Caco-2 (cell line): ENCODE measurements at regions not wholly inside any gene's neighbourhood (a gene's known extent, or its start where the extent isn't known, plus 50 kb on each side); places are given as distances from the start of the nearest gene placed in this dataset.

Experiments
- BruUV-seq: library from RNA; stranded (reverse); fragments of 400-500 nt; replicated peaks from 2 replicates; lab custom pipeline; 2021; lab: Mats Ljungman, UMichigan
- CTCF ChIA-PET: fragments of 300-600 bp; sonication (Branson Sonifier 250); formaldehyde crosslinking; loops from one replicate; lab custom pipeline; 2022; ENCODE audit warnings: antibody characterized with exemption; lab: Charles Lee
- POLR2A ChIA-PET: fragments of 300-600 bp; sonication (Branson Sonifier 250); formaldehyde crosslinking; loops from one replicate; lab custom pipeline; 2022; ENCODE audit warnings: antibody characterized with exemption; lab: Charles Lee
- DNase-seq, 2 experiments: peaks; one replicate each; pipeline versions ENCODE4 v3.0.0 to v3.0.0-alpha.2; 2020 to 2022
- H3K27me3 ChIP-seq: replicated peaks from 2 replicates; pipeline ENCODE4 v1.6.0; 2011; ENCODE audit warnings: low read length; ENCODE audit not compliant: control insufficient read depth, insufficient read depth
- H3K36me3 ChIP-seq: 2 replicates; pipeline ENCODE4 v1.5.1; 2011; ENCODE audit warnings: low read length; ENCODE audit not compliant: control insufficient read depth, insufficient read depth
- H3K4me1 ChIP-seq: fragments of 250-450 bp; sonication (Bioruptor Pico); 2 replicates; pipeline ENCODE4 v1.5.1; 2020; ENCODE audit warnings: mild to moderate bottlenecking
- H3K4me3 ChIP-seq: 2 replicates; pipeline ENCODE4 v1.5.1; 2011; ENCODE audit warnings: low read depth, mild to moderate bottlenecking, control low read depth, low read length
- H3K9me3 ChIP-seq: fragments of 250-450 bp; sonication (Bioruptor Pico); 2 replicates; pipeline ENCODE4 v1.5.1; 2020; ENCODE audit warnings: mild to moderate bottlenecking, moderate library complexity
- H3K27ac Mint-ChIP-seq: one replicate; pipeline ENCODE4 v1.8.0; 2022; ENCODE audit warnings: mixed read lengths; ENCODE audit not compliant: unreplicated experiment
- H3K27me3 Mint-ChIP-seq: one replicate; pipeline ENCODE4 v1.8.0; 2022; ENCODE audit warnings: mixed read lengths; ENCODE audit not compliant: insufficient read depth, unreplicated experiment
- H3K36me3 Mint-ChIP-seq: one replicate; pipeline ENCODE4 v1.8.0; 2022; ENCODE audit warnings: mild to moderate bottlenecking, mixed read lengths; ENCODE audit not compliant: insufficient read depth, unreplicated experiment
- H3K4me1 Mint-ChIP-seq: one replicate; pipeline ENCODE4 v1.8.0; 2022; ENCODE audit warnings: low read depth, mixed read lengths; ENCODE audit not compliant: unreplicated experiment
- H3K4me3 Mint-ChIP-seq: one replicate; pipeline ENCODE4 v1.8.0; 2022; ENCODE audit warnings: mild to moderate bottlenecking, moderate library complexity, mixed read lengths; ENCODE audit not compliant: unreplicated experiment
- H3K9me3 Mint-ChIP-seq: one replicate; pipeline ENCODE4 v1.8.0; 2022; ENCODE audit warnings: mixed read lengths; ENCODE audit not compliant: unreplicated experiment
- CTCF ChIP-seq, 2 experiments: fragments of 200-600 bp in 1 of 2; IDR thresholded peaks; 1 replicate in 1 of 2; 2 replicates in 1 of 2; pipeline versions ENCODE4 v1.5.1 to v1.8.0; 2011 to 2022; ENCODE audit warnings: antibody characterized with exemption in 1 of 2, control low read depth in 1 of 2, inconsistent platforms in 1 of 2, low read depth in 1 of 2, low read length in 1 of 2, mild to moderate bottlenecking in 1 of 2, moderate library complexity in 1 of 2; ENCODE audit not compliant: insufficient read depth in 1 of 2, severe bottlenecking in 1 of 2, unreplicated experiment in 1 of 2
- intact Hi-C: fragments of 100-400 bp; cut with micrococcal nuclease; formaldehyde crosslinking; loops from one replicate; pipeline ENCODE4 v1.10.0; 2022; ENCODE audit not compliant: unreplicated experiment

GRCh38 chr5:155912291-155912690 is 414.7 kb upstream of the SGCD start:
- no peak for TF ChIP-seq CTCF (IDR thresholded peaks at IDR 0.05; ENCODE audit: insufficient read depth in 1 of 2, low read depth in 1 of 2, low read length in 1 of 2, severe bottlenecking in 1 of 2, unreplicated experiment in 1 of 2)
- H3K4me3 ChIP-seq: no peak overlapping the region
- H3K27me3 ChIP-seq: no peaks in the 10 kb centered on the region
- no peaks in the 10 kb centered on the region for H3K36me3 Mint-ChIP-seq
- H3K9me3 Mint-ChIP-seq: no peaks in the 10 kb centered on the region
- BruUV-seq: no TSS peak
- POLR2A ChIA-PET: no interaction called here
- no peak overlapping the region for H3K27ac Mint-ChIP-seq
- H3K4me1 Mint-ChIP-seq: no peaks in the 10 kb centered on the region
- no peaks in the 10 kb centered on the region for H3K36me3 ChIP-seq
- H3K9me3 ChIP-seq: no peaks in the 10 kb centered on the region
- CTCF ChIA-PET: no interaction called here
- H3K27me3 Mint-ChIP-seq: peaks cover 9% of the 10 kb centered on the region
- no peaks in the 10 kb centered on the region for H3K4me1 ChIP-seq
- intact Hi-C loops: no loop called here
- H3K4me3 Mint-ChIP-seq: no peak overlapping the region
- no peak for DNase-seq

DNA sequence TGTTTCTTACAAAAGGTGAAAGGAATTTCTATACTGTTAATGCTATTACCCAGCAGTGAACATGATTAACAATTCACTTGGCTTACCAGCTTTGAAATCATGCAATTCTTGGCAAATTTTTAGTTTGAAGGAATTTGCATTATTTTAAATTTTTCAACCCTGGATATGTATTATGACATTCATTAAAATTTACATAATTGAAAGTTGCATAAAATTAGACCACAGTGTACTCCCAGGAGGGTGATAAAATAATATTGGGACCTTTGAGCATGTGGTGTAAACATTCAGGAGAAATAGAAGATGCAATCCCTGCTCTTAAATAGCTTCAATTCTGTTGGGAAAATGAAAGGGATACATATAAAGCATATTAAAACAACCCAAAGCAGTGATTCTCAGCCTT is 412.2 kb upstream of the SGCD start:
- H3K4me3 Mint-ChIP-seq: no peak overlapping the region
- peaks cover under 1% of the 10 kb centered on the region; the same call in 1 of the 2 replicates for H3K27me3 ChIP-seq
- no peak for TF ChIP-seq CTCF (IDR thresholded peaks at IDR 0.05; ENCODE audit: insufficient read depth in 1 of 2, low read depth in 1 of 2, low read length in 1 of 2, severe bottlenecking in 1 of 2, unreplicated experiment in 1 of 2)
- peaks cover 9% of the 10 kb centered on the region for H3K27me3 Mint-ChIP-seq
- ChIA-PET POLR2A (no interaction called here), CTCF (no interaction called here)
- H3K4me1 ChIP-seq: no peaks in the 10 kb centered on the region
- H3K4me3 ChIP-seq: no peak overlapping the region
- DNase-seq: no peak
- H3K27ac Mint-ChIP-seq: no peak overlapping the region
- no peaks in the 10 kb centered on the region for H3K4me1 Mint-ChIP-seq
- BruUV-seq: no TSS peak
- intact Hi-C loops: no loop called here
- H3K9me3 Mint-ChIP-seq: no peaks in the 10 kb centered on the region
- H3K36me3 Mint-ChIP-seq: no peaks in the 10 kb centered on the region
- H3K9me3 ChIP-seq: no peaks in the 10 kb centered on the region
- no peaks in the 10 kb centered on the region for H3K36me3 ChIP-seq

GRCh38 chr5:155915601-155916000 is 411.4 kb upstream of the SGCD start:
- BruUV-seq: no TSS peak
- DNase-seq: no peak
- no peaks in the 10 kb centered on the region for H3K9me3 Mint-ChIP-seq
- no peak for TF ChIP-seq CTCF (IDR thresholded peaks at IDR 0.05; ENCODE audit: insufficient read depth in 1 of 2, low read depth in 1 of 2, low read length in 1 of 2, severe bottlenecking in 1 of 2, unreplicated experiment in 1 of 2)
- no peak overlapping the region for H3K4me3 ChIP-seq
- no peaks in the 10 kb centered on the region for H3K4me1 ChIP-seq
- H3K9me3 ChIP-seq: no peaks in the 10 kb centered on the region
- H3K36me3 ChIP-seq: no peaks in the 10 kb centered on the region
- POLR2A ChIA-PET: no interaction called here
- H3K4me3 Mint-ChIP-seq: no peak overlapping the region
- peaks cover 1% of the 10 kb centered on the region; the same call in 1 of the 2 replicates for H3K27me3 ChIP-seq
- CTCF ChIA-PET: no interaction called here
- peaks cover 12% of the 10 kb centered on the region for H3K27me3 Mint-ChIP-seq
- H3K27ac Mint-ChIP-seq: no peak overlapping the region
- no peaks in the 10 kb centered on the region for H3K4me1 Mint-ChIP-seq
- no peaks in the 10 kb centered on the region for H3K36me3 Mint-ChIP-seq
- intact Hi-C loops: no loop called here
